ENCODE measurements at regions not wholly inside any gene's neighbourhood (a gene's known extent, or its start where the extent isn't known, plus 50 kb on each side); places are given as distances from the start of the nearest gene placed in this dataset.

DNA sequence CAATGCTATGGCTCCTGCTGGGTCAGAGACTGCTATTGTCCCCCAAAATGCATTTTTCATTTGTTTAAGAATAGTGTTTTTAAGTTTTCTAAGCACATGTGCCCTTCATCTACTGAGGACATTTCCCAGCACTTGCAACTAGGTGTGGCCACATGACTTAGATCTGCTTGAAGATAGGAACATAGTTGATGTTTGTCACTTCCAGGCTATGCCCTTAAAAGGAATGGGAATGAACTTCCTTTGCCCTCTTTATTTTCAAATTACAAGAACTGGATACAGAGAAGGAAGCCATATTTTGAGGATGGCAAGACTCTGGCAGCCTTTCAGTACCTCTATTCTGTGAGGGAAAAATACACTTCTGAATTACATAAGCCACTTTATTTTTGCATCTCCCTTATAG lies 203.0 kb upstream of the TFAP2D start:
- no peak overlapping the region for H4K91ac ChIP-seq (ENCODE audit: low read length)

GRCh38 chr6:50520326-50521266 lies 192.7 kb upstream of the TFAP2D start:
- H3K4me2 ChIP-seq (ENCODE audit: low read length, poor library complexity, severe bottlenecking), result no peak overlapping the region
- no peak overlapping the region for H2BK5ac ChIP-seq (ENCODE audit: low read depth, low read length, poor library complexity, severe bottlenecking)
- H3K4ac ChIP-seq (ENCODE audit: low read depth in 1 of 2, low read length in 2 of 2), result no peak overlapping the region
- no peak overlapping the region for H3K23ac ChIP-seq (ENCODE audit: low read length in 2 of 2)
- no peak overlapping the region for H4K8ac ChIP-seq (ENCODE audit: low read length)
- H3K27me3 ChIP-seq (ENCODE audit: control insufficient read depth in 1 of 2, insufficient read depth in 1 of 2, low read length in 2 of 2), result no peaks in the 10 kb centered on the region
- H3K9ac ChIP-seq (ENCODE audit: low read length), result no peak overlapping the region
- no peak overlapping the region for H2AK5ac ChIP-seq (ENCODE audit: low read length, severe bottlenecking)
- H3K36me3 ChIP-seq (ENCODE audit: control insufficient read depth in 1 of 2, insufficient read depth in 2 of 2, low read depth in 1 of 2, low read length in 2 of 2), result no peaks in the 10 kb centered on the region
- H3K79me1 ChIP-seq (replicated peaks; ENCODE audit: low read length, poor library complexity, severe bottlenecking), result no peaks in the 10 kb centered on the region
- WGBS, result 54% methylated on average over 3 of the region's 3 CpGs
- no peak overlapping the region for H4K91ac ChIP-seq (ENCODE audit: low read length)
- no peak overlapping the region for H3K4me3 ChIP-seq (ENCODE audit: insufficient read depth in 1 of 2, low read depth in 1 of 2, low read length in 2 of 2)
- no peaks in the 10 kb centered on the region for H3K4me1 ChIP-seq (ENCODE audit: control insufficient read depth, insufficient read depth, low read depth, low read length)
- H3K18ac ChIP-seq (ENCODE audit: low read depth in 1 of 2, low read length in 2 of 2), result no peak overlapping the region
- H3K9me3 ChIP-seq (ENCODE audit: control insufficient read depth, low read length), result no peaks in the 10 kb centered on the region
- no peak overlapping the region for H3K14ac ChIP-seq (ENCODE audit: low read length in 2 of 2)
- DNase-seq, result no peak
- H2BK15ac ChIP-seq (ENCODE audit: low read depth, poor library complexity, severe bottlenecking), result no peak overlapping the region
- no peak overlapping the region for H3K27ac ChIP-seq (ENCODE audit: low read length, poor library complexity, severe bottlenecking)
- no peak overlapping the region for H2AFZ ChIP-seq (ENCODE audit: low read depth, low read length)
- no peak overlapping the region for H2BK120ac ChIP-seq (ENCODE audit: low read depth, low read length)
- H2BK12ac ChIP-seq (ENCODE audit: low read length in 2 of 2), result no peak overlapping the region

More for the DNA sequence above, 203.0 kb upstream of the TFAP2D start:
- no peaks in the 10 kb centered on the region for H3K27me3 ChIP-seq (ENCODE audit: control insufficient read depth in 1 of 2, insufficient read depth in 1 of 2, low read length in 2 of 2)
- H3K9ac ChIP-seq (ENCODE audit: low read length), result no peak overlapping the region
- no peak overlapping the region for H2BK15ac ChIP-seq (ENCODE audit: low read depth, poor library complexity, severe bottlenecking)
- H3K18ac ChIP-seq (ENCODE audit: low read depth in 1 of 2, low read length in 2 of 2), result no peak overlapping the region
- H3K27ac ChIP-seq (ENCODE audit: low read length, poor library complexity, severe bottlenecking), result no peak overlapping the region
- no peak overlapping the region for H2AFZ ChIP-seq (ENCODE audit: low read depth, low read length)
- no peak for DNase-seq
- H3K4me3 ChIP-seq (ENCODE audit: insufficient read depth in 1 of 2, low read depth in 1 of 2, low read length in 2 of 2), result no peak overlapping the region
- no peak overlapping the region for H2BK5ac ChIP-seq (ENCODE audit: low read depth, low read length, poor library complexity, severe bottlenecking)
- H3K4ac ChIP-seq (ENCODE audit: low read depth in 1 of 2, low read length in 2 of 2), result no peak overlapping the region
- H3K9me3 ChIP-seq (ENCODE audit: control insufficient read depth, low read length), result no peaks in the 10 kb centered on the region
- H3K23ac ChIP-seq (ENCODE audit: low read length in 2 of 2), result no peak overlapping the region
- no peak overlapping the region for H2BK120ac ChIP-seq (ENCODE audit: low read depth, low read length)
- no peak overlapping the region for H2BK12ac ChIP-seq (ENCODE audit: low read length in 2 of 2)
- H2AK5ac ChIP-seq (ENCODE audit: low read length, severe bottlenecking), result no peak overlapping the region
- no peaks in the 10 kb centered on the region for H3K36me3 ChIP-seq (ENCODE audit: control insufficient read depth in 1 of 2, insufficient read depth in 2 of 2, low read depth in 1 of 2, low read length in 2 of 2)
- no peak overlapping the region for H3K14ac ChIP-seq (ENCODE audit: low read length in 2 of 2)
- H3K4me2 ChIP-seq (ENCODE audit: low read length, poor library complexity, severe bottlenecking), result no peak overlapping the region
- no peaks in the 10 kb centered on the region for H3K79me1 ChIP-seq (replicated peaks; ENCODE audit: low read length, poor library complexity, severe bottlenecking)
- no peaks in the 10 kb centered on the region for H3K4me1 ChIP-seq (ENCODE audit: control insufficient read depth, insufficient read depth, low read depth, low read length)
- no peak overlapping the region for H4K8ac ChIP-seq (ENCODE audit: low read length)

DNA sequence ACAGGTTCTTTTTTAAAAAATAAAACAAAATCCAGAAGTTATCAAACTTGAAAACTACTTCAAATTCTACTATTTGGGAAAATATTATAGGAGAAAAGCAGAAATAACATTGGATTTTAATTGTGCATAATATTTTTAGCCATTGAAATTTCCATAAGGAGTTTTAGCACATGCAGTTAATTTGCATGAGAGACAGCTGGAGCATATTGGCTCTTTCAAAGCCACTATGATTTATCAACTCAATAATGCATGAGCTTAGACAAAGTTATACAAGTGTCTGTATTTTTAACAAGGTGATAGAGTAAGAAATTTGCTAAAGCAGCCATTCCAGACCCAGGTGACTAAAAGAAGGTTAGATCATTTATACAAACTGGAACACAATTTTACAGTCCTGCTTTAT lies 189.0 kb upstream of the TFAP2D start:
- Histone ChIP-seq H3K14ac (ENCODE audit: low read length in 2 of 2) (no peak overlapping the region), H2BK15ac (ENCODE audit: low read depth, poor library complexity, severe bottlenecking) (no peak overlapping the region), H3K4ac (ENCODE audit: low read depth in 1 of 2, low read length in 2 of 2) (no peak overlapping the region), H3K79me1 (replicated peaks; ENCODE audit: low read length, poor library complexity, severe bottlenecking) (no peaks in the 10 kb centered on the region), H2AK5ac (ENCODE audit: low read length, severe bottlenecking) (no peak overlapping the region), H3K27me3 (ENCODE audit: control insufficient read depth in 1 of 2, insufficient read depth in 1 of 2, low read length in 2 of 2) (no peaks in the 10 kb centered on the region), H3K27ac (ENCODE audit: low read length, poor library complexity, severe bottlenecking) (no peak overlapping the region), H3K36me3 (ENCODE audit: control insufficient read depth in 1 of 2, insufficient read depth in 2 of 2, low read depth in 1 of 2, low read length in 2 of 2) (no peaks in the 10 kb centered on the region), H3K4me2 (ENCODE audit: low read length, poor library complexity, severe bottlenecking) (no peak overlapping the region), H3K9me3 (ENCODE audit: control insufficient read depth, low read length) (no peaks in the 10 kb centered on the region), H2BK12ac (ENCODE audit: low read length in 2 of 2) (no peak overlapping the region), H3K9ac (ENCODE audit: low read length) (no peak overlapping the region), H3K4me1 (ENCODE audit: control insufficient read depth, insufficient read depth, low read depth, low read length) (no peaks in the 10 kb centered on the region), H3K23ac (ENCODE audit: low read length in 2 of 2) (no peak overlapping the region), H2BK5ac (ENCODE audit: low read depth, low read length, poor library complexity, severe bottlenecking) (no peak overlapping the region), H3K4me3 (ENCODE audit: insufficient read depth in 1 of 2, low read depth in 1 of 2, low read length in 2 of 2) (no peak overlapping the region), H3K18ac (ENCODE audit: low read depth in 1 of 2, low read length in 2 of 2) (no peak overlapping the region), H2BK120ac (ENCODE audit: low read depth, low read length) (no peak overlapping the region), H2AFZ (ENCODE audit: low read depth, low read length) (no peak overlapping the region), H4K8ac (ENCODE audit: low read length) (no peak overlapping the region), H4K91ac (ENCODE audit: low read length) (no peak overlapping the region)
- DNase-seq, result no peak

GRCh38 chr6:50527985-50528384 lies 185.3 kb upstream of the TFAP2D start:
- Histone ChIP-seq H2BK15ac (ENCODE audit: low read depth, poor library complexity, severe bottlenecking) (no peak overlapping the region), H3K4me3 (ENCODE audit: insufficient read depth in 1 of 2, low read depth in 1 of 2, low read length in 2 of 2) (no peak overlapping the region), H3K18ac (ENCODE audit: low read depth in 1 of 2, low read length in 2 of 2) (no peak overlapping the region), H3K4me2 (ENCODE audit: low read length, poor library complexity, severe bottlenecking) (no peak overlapping the region), H4K8ac (ENCODE audit: low read length) (no peak overlapping the region), H4K91ac (ENCODE audit: low read length) (no peak overlapping the region), H3K36me3 (ENCODE audit: control insufficient read depth in 1 of 2, insufficient read depth in 2 of 2, low read depth in 1 of 2, low read length in 2 of 2) (no peaks in the 10 kb centered on the region), H3K27me3 (ENCODE audit: control insufficient read depth in 1 of 2, insufficient read depth in 1 of 2, low read length in 2 of 2) (no peaks in the 10 kb centered on the region), H3K9me3 (ENCODE audit: control insufficient read depth, low read length) (no peaks in the 10 kb centered on the region), H3K79me1 (replicated peaks; ENCODE audit: low read length, poor library complexity, severe bottlenecking) (no peaks in the 10 kb centered on the region), H2BK120ac (ENCODE audit: low read depth, low read length) (no peak overlapping the region), H2AK5ac (ENCODE audit: low read length, severe bottlenecking) (no peak overlapping the region), H3K4me1 (ENCODE audit: control insufficient read depth, insufficient read depth, low read depth, low read length) (no peaks in the 10 kb centered on the region), H3K23ac (ENCODE audit: low read length in 2 of 2) (no peak overlapping the region), H2BK5ac (ENCODE audit: low read depth, low read length, poor library complexity, severe bottlenecking) (no peak overlapping the region), H3K4ac (ENCODE audit: low read depth in 1 of 2, low read length in 2 of 2) (no peak overlapping the region), H3K14ac (ENCODE audit: low read length in 2 of 2) (no peak overlapping the region), H2AFZ (ENCODE audit: low read depth, low read length) (no peak overlapping the region), H3K27ac (ENCODE audit: low read length, poor library complexity, severe bottlenecking) (no peak overlapping the region), H3K9ac (ENCODE audit: low read length) (no peak overlapping the region), H2BK12ac (ENCODE audit: low read length in 2 of 2) (no peak overlapping the region)
- 89% methylated on average over 2 of the region's 2 CpGs for WGBS
- no peak for DNase-seq
